Epithelial cell of esophagus (primary cell): ENCODE measurements at regions not wholly inside any gene's neighbourhood (a gene's known extent, or its start where the extent isn't known, plus 50 kb on each side); places are given as distances from the start of the nearest gene placed in this dataset.
"Not testable (repeated sequence)": the region's sequence is repeated elsewhere in the genome, so short reads cannot be mapped to it uniquely, and the experiment has no call there.

ENCODE experiments used
- DNase-seq: peaks from one replicate; pipeline ENCODE4 v3.0.0; 2010; ENCODE audit warnings: low read depth
- H3K4me3 ChIP-seq: 2 replicates; pipeline ENCODE4 v1.5.1; 2011; ENCODE audit warnings: mild to moderate bottlenecking, low read length, control low read depth
- TF ChIP-seq, protein P1 (sequence below): IDR thresholded peaks from 2 replicates; pipeline ENCODE4 v1.5.1; 2011; ENCODE audit warnings: low read depth, mild to moderate bottlenecking, low read length, control low read depth, inconsistent platforms; ENCODE audit not compliant: insufficient read depth; ENCODE audit errors: missing control alignments

DNA sequence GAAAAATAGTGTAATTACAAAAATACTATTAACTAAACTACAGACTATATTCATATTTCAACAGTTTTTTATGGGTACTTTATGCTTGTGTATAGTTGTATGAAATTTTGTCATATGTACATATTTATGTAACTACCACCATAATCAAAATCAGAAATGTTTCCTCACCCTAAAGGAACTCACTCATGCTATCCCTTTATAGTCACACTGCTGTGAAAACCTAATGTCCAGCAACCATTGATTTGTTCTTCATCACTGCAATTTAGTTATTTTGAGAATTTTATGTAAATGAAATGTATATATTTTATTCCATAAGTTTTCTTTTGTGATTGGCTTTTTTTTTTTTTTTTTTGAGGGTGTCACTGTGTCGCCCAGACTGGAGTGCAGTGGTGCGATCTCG lies 278.9 kb upstream of the SLC16A7 start:
- H3K4me3 ChIP-seq: no peak overlapping the region
- DNase-seq: no peak
- TF ChIP-seq, protein P1, sequence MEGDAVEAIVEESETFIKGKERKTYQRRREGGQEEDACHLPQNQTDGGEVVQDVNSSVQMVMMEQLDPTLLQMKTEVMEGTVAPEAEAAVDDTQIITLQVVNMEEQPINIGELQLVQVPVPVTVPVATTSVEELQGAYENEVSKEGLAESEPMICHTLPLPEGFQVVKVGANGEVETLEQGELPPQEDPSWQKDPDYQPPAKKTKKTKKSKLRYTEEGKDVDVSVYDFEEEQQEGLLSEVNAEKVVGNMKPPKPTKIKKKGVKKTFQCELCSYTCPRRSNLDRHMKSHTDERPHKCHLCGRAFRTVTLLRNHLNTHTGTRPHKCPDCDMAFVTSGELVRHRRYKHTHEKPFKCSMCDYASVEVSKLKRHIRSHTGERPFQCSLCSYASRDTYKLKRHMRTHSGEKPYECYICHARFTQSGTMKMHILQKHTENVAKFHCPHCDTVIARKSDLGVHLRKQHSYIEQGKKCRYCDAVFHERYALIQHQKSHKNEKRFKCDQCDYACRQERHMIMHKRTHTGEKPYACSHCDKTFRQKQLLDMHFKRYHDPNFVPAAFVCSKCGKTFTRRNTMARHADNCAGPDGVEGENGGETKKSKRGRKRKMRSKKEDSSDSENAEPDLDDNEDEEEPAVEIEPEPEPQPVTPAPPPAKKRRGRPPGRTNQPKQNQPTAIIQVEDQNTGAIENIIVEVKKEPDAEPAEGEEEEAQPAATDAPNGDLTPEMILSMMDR: no peak

- not testable (repeated sequence) for H3K4me3 ChIP-seq, DNase-seq
Observed at GRCh38 chr12:59316354-59316753, 279.5 kb upstream of the SLC16A7 start.

DNA sequence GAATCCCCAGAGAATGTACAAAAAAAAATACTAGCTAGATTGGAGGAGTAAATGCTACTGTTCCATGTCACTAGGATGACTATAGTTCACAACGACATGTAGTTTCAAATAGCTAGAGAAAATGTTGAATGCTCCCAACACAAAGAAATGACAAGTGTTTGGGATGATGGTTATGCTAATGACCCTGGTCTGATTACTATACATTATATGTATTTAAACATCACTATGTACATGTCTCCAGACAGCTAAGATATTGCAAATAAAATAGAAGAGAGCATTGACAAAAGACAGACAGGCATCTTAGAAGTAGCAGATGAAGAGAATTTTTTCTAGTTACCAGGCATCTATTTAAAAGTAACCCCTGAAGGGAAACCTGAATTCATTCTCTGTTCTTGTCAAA lies 281.6 kb upstream of the SLC16A7 start:
- TF ChIP-seq, protein P1: no peak
- DNase-seq: no peak
- H3K4me3 ChIP-seq: no peak overlapping the region

DNA sequence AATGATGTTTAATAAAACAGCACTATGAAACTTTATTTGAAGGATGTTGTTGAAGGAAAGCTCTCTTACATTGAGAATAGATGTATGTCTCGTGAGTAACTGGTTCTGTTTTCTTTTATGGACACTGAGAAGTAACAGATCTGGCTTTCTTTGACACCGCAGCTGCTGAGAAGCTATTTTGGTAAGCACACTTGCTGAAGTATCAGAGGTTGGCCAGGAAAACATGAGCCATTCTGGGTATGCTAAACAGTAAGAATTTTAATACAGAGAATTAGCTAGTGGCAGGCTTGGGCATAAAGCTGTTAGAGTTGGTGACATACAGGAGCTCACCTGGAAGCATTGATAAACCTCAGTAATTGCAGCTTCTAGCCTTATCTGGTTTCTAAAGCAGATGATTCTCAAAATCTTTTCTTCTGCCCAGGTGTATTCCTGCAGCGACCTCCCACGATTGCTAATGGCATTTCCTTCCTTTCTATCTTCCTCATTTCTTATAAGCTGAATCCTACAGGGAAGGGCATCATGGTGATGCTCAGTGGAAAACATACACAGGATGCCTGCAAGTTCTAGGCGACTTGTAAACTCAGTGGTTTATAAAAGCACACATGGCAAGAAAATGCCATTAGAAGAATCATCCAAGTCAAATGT lies 291.6 kb upstream of the SLC16A7 start:
- no peak overlapping the region for H3K4me3 ChIP-seq
- TF ChIP-seq, protein P1: no peak
- DNase-seq: no peak

DNA sequence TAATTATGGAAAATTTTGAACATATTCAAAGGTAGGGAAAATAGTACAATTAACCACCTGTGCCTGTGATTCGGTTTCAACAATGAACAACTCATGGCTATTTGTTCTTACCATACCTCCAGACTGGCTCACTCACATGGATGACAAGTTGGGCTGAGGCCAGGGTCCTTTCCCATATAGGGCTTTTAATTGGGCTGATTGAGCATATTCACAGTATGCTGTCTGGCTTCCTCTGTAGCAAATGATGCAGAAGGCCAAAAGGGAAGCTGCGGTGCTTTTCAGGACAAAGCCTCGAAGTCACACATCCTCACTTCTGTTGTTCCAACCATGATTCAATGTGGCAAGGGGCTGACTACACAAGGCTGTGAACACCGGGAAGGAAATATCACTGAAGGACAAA lies 297.5 kb upstream of the SLC16A7 start:
- TF ChIP-seq, protein P1: no peak
- no peak overlapping the region for H3K4me3 ChIP-seq
- DNase-seq: no peak

DNA sequence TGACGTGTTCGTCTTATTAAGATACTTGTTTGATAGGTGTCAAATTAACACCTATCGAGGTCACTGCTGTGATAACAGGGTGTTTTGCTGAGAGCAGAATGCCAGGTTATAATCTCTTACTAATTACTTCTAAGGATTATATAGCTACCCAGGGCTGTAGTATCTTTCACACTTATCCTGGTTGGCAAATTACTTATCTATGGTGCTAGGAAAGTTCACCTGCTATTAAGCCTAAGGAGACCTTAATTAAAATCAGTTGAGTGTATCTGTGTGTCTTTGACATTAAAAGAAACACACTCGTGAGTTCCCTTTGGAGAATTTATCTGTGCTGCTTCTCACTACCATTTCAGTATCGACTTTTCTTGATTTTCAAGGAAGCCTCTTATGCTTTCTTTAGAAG lies 301.6 kb upstream of the SLC16A7 start:
- no peak for DNase-seq
- TF ChIP-seq, protein P1: no peak
- no peak overlapping the region for H3K4me3 ChIP-seq

GRCh38 chr12:59282999-59283398 lies 312.8 kb upstream of the SLC16A7 start:
- DNase-seq: no peak
- TF ChIP-seq, protein P1: no peak
- H3K4me3 ChIP-seq: no peak overlapping the region

DNA sequence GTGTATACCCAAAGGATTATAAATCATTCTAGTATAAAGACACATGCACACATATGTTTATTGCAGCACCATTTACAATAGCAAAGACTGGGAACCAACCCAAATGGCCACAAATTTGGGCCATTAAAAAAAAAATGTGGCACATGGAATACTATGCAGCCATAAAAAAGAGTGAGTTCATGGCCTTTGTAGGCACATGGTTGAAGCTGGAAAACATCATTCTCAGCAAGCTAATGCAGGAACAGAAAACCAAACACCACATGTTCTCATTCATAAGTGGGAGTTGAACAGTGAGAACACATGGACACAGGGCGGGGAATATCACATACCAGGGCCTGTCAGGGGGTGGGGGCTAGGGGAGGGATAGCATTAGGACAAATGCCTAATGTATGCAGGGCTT lies 322.3 kb upstream of the SLC16A7 start:
- not testable (repeated sequence) for DNase-seq, H3K4me3 ChIP-seq
